HL-60 (cell line): ENCODE measurements at regions not wholly inside any gene's neighbourhood (a gene's known extent, or its start where the extent isn't known, plus 50 kb on each side); places are given as distances from the start of the nearest gene placed in this dataset.

ENCODE experiments used
- CTCF ChIP-seq: IDR thresholded peaks from one replicate; pipeline ENCODE4 v1.5.1; 2011; ENCODE audit warnings: low read length, control low read depth, inconsistent platforms; ENCODE audit not compliant: insufficient read depth
- GABPA ChIP-seq: IDR thresholded peaks from 2 replicates; pipeline ENCODE4 v1.6.1; 2012; ENCODE audit warnings: low read depth
- POLR2AphosphoS5 ChIP-seq: IDR thresholded peaks from 2 replicates; pipeline ENCODE4 v1.6.1; 2012; ENCODE audit warnings: low read depth
- SPI1 ChIP-seq: IDR thresholded peaks from 2 replicates; pipeline ENCODE4 v1.6.1; 2012; ENCODE audit warnings: low read depth, mild to moderate bottlenecking, borderline replicate concordance
- TF ChIP-seq, protein P1 (sequence below): IDR thresholded peaks from 2 replicates; pipeline ENCODE4 v1.6.1; 2012; ENCODE audit warnings: low read depth; ENCODE audit not compliant: insufficient replicate concordance

DNA sequence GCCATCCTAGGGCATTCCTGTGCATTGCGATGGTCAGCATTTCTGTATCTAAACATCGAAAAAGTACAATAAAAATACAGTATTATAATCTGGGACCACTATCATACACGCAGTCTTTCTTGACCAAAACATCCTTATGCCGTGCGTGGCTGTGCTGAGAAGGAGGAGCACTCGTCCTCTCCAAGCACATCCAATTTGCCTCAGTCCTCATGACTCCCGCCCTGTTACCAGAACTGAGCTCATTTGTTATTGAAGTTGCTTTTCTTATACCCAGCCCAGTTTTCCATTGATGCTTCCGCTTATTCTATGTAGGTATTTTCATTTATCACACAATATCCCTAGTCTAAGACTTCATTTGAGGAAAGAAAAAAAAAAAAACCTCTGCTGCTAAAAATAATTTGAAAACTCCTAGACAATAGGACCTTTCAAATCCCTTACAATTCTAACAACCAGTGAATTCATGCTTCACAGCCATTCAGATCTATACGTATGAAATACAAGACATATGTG lies 236.9 kb upstream of the PLEKHG7 start:
- TF ChIP-seq CTCF = no peak
- no peak for TF ChIP-seq GABPA
- no peak for TF ChIP-seq POLR2AphosphoS5
- no peak for TF ChIP-seq SPI1
- TF ChIP-seq, protein P1, sequence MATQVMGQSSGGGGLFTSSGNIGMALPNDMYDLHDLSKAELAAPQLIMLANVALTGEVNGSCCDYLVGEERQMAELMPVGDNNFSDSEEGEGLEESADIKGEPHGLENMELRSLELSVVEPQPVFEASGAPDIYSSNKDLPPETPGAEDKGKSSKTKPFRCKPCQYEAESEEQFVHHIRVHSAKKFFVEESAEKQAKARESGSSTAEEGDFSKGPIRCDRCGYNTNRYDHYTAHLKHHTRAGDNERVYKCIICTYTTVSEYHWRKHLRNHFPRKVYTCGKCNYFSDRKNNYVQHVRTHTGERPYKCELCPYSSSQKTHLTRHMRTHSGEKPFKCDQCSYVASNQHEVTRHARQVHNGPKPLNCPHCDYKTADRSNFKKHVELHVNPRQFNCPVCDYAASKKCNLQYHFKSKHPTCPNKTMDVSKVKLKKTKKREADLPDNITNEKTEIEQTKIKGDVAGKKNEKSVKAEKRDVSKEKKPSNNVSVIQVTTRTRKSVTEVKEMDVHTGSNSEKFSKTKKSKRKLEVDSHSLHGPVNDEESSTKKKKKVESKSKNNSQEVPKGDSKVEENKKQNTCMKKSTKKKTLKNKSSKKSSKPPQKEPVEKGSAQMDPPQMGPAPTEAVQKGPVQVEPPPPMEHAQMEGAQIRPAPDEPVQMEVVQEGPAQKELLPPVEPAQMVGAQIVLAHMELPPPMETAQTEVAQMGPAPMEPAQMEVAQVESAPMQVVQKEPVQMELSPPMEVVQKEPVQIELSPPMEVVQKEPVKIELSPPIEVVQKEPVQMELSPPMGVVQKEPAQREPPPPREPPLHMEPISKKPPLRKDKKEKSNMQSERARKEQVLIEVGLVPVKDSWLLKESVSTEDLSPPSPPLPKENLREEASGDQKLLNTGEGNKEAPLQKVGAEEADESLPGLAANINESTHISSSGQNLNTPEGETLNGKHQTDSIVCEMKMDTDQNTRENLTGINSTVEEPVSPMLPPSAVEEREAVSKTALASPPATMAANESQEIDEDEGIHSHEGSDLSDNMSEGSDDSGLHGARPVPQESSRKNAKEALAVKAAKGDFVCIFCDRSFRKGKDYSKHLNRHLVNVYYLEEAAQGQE = no peak
